RWPE2 (cell line): ENCODE measurements at regions not wholly inside any gene's neighbourhood (a gene's known extent, or its start where the extent isn't known, plus 50 kb on each side); places are given as distances from the start of the nearest gene placed in this dataset.

ENCODE experiments used
- ATAC-seq: fragments of 200-7000 bp; cut with Tn5 transposase; 3 replicates; pipeline ENCODE4 v1.9.1; 2021; ENCODE audit warnings: low read depth
- DNase-seq: peaks from one replicate; pipeline ENCODE4 v3.0.0-alpha.2; 2020; ENCODE audit warnings: low spot score
- H3K27ac ChIP-seq: fragments of 450-650 bp; 2 replicates; pipeline ENCODE4 v1.5.1; 2017; ENCODE audit warnings: mild to moderate bottlenecking; ENCODE audit not compliant: poor library complexity, severe bottlenecking
- H3K27me3 ChIP-seq: fragments of 250-450 bp; sonication (Bioruptor Pico); 2 replicates; pipeline ENCODE4 v1.5.1; 2021; ENCODE audit warnings: mild to moderate bottlenecking, moderate library complexity; ENCODE audit not compliant: insufficient read depth, poor library complexity, severe bottlenecking
- H3K36me3 ChIP-seq: fragments of 250-450 bp; sonication (Bioruptor Pico); 2 replicates; pipeline ENCODE4 v1.5.1; 2020; ENCODE audit warnings: low read depth, mild to moderate bottlenecking, moderate library complexity
- H3K4me1 ChIP-seq: fragments of 250-450 bp; sonication (Bioruptor Pico); 2 replicates; pipeline ENCODE4 v1.5.1; 2021; ENCODE audit warnings: mild to moderate bottlenecking, moderate library complexity; ENCODE audit not compliant: insufficient read depth, poor library complexity, severe bottlenecking
- H3K4me3 ChIP-seq: fragments of 250-450 bp; sonication (Bioruptor Pico); 2 replicates; pipeline ENCODE4 v1.5.1; 2021; ENCODE audit warnings: mild to moderate bottlenecking, moderate library complexity; ENCODE audit not compliant: severe bottlenecking
- H3K9me3 ChIP-seq: fragments of 250-450 bp; sonication (Bioruptor Pico); 2 replicates; pipeline ENCODE4 v1.5.1; 2021; ENCODE audit warnings: mild to moderate bottlenecking, moderate library complexity; ENCODE audit not compliant: severe bottlenecking
- TF ChIP-seq, protein P1 (sequence below): fragments of 450-650 bp; IDR thresholded peaks from one replicate; pipeline ENCODE4 v1.5.1; 2017; ENCODE audit warnings: mild to moderate bottlenecking, moderate library complexity; ENCODE audit not compliant: poor library complexity, severe bottlenecking

DNA sequence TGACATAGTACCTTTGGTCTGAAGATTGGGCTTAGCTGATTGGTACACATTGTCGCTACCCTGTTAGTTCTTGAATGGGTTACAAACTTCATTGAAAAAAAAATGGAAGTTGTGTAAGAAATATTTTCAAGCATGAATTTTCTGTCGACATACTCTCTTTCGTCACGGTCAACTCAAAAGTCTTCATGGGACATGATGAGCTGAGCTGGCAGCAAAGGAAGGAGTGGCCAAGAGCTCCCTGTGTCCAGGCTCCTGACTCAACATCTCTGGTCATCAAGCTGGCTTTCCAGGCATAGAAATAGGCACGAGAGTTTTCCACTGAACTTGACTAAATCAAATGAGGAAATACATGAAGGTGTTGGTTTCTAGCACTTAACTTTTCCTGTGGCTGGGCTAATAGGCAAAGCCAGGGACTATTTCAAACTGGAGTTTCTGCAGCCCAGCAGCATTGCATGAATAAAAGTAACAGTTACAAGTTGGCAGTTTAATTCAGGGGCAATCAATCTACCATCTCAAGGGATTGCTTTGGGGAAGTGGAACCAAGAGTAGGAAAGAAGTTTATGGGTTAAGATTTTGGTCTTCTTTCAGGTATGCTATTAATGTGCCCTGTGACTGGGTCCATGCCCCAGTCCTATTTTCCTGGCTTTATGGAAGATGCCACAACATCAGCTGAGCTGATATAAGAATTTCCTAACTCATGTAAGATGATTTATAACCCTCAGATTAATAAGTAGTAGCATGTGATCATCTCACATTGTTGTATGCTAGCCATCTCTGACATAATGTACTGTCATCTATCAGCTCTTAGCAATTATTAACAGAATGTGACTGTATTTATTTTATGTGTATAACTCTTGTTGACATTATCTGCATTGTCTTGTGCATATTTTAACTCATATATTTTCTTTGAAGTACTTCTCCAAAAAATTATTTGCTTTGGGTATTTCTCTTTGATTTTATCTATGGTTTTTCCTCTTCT is 385.8 kb downstream of the DLEU7 start:
- DNase-seq (no peak), ATAC-seq (no peak)
- H3K27me3 ChIP-seq, result no peaks in the 10 kb centered on the region
- no peak overlapping the region for H3K4me3 ChIP-seq
- no peaks in the 10 kb centered on the region for H3K4me1 ChIP-seq
- no peaks in the 10 kb centered on the region for H3K36me3 ChIP-seq
- no peaks in the 10 kb centered on the region for H3K9me3 ChIP-seq
- TF ChIP-seq, protein P1, sequence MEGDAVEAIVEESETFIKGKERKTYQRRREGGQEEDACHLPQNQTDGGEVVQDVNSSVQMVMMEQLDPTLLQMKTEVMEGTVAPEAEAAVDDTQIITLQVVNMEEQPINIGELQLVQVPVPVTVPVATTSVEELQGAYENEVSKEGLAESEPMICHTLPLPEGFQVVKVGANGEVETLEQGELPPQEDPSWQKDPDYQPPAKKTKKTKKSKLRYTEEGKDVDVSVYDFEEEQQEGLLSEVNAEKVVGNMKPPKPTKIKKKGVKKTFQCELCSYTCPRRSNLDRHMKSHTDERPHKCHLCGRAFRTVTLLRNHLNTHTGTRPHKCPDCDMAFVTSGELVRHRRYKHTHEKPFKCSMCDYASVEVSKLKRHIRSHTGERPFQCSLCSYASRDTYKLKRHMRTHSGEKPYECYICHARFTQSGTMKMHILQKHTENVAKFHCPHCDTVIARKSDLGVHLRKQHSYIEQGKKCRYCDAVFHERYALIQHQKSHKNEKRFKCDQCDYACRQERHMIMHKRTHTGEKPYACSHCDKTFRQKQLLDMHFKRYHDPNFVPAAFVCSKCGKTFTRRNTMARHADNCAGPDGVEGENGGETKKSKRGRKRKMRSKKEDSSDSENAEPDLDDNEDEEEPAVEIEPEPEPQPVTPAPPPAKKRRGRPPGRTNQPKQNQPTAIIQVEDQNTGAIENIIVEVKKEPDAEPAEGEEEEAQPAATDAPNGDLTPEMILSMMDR, result no peak
- H3K27ac ChIP-seq, result no peak overlapping the region

DNA sequence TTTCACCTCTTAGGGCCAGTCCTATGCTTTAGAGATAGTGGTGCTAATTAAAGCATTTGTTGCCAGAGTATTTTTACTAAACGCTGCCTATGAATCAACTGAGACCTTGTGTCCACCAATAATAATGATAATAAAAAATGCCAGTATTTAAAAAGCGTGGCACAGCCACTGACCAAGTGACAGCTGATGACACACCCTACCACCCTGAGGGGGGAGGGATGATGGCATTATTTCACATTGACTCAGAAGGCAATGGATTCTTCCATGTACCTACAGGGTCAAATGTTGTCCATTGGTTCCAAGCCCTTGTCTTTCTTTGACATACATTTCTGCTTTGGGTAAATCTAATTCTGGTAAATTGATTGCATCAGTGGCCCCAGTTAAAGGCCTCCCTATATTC is 384.4 kb downstream of the DLEU7 start:
- DNase-seq, result no peak
- H3K27ac ChIP-seq, result no peak overlapping the region
- ATAC-seq, result no peak
- no peaks in the 10 kb centered on the region for H3K36me3 ChIP-seq
- TF ChIP-seq, protein P1, result no peak
- H3K4me3 ChIP-seq, result no peak overlapping the region
- no peaks in the 10 kb centered on the region for H3K27me3 ChIP-seq
- no peaks in the 10 kb centered on the region for H3K4me1 ChIP-seq
- H3K9me3 ChIP-seq, result no peaks in the 10 kb centered on the region

DNA sequence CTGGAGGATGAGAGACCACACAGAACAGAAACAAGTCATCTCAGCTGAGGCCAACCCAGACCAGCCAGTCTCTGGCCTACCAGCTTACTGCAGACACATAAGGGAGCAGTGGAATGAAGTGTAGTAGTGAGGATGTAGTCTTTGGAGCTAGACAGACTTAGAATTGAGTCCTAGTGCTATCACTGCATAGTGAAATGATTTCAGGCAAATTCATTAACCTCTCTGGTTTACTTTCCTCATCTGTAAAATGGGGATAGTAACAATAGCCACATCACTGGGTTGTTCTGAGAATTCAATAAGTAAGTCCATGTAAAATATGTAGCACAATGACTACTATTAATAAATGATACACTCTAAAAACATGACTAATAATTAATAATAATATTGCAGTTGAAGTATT is 383.8 kb downstream of the DLEU7 start:
- TF ChIP-seq, protein P1, result no peak
- Histone ChIP-seq H3K9me3 (no peaks in the 10 kb centered on the region), H3K27me3 (no peaks in the 10 kb centered on the region), H3K36me3 (no peaks in the 10 kb centered on the region), H3K27ac (no peak overlapping the region), H3K4me1 (no peaks in the 10 kb centered on the region), H3K4me3 (no peak overlapping the region)
- no peak for DNase-seq
- ATAC-seq, result no peak

DNA sequence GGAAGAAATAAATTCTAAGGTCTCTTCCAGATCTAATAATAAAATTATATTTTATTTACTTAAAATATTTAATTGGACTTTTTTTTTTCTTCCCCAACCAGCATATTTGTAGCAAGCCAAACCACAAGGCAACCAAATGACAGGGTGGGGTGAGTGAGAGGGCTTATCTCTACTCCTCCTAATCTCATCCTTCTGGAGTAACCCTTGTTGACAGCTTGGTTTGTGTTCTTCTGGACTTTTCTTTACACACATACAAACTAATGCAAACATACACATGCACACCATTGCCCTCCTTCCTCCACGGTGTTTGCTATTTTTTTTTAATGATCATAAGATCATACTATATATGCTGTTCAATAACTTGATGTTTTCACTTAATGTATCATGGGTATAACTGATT is 383.1 kb downstream of the DLEU7 start:
- TF ChIP-seq, protein P1, result no peak
- no peak overlapping the region for H3K4me3 ChIP-seq
- no peaks in the 10 kb centered on the region for H3K27me3 ChIP-seq
- DNase-seq, result no peak
- ATAC-seq, result no peak
- H3K4me1 ChIP-seq, result no peaks in the 10 kb centered on the region
- H3K27ac ChIP-seq, result no peak overlapping the region
- H3K9me3 ChIP-seq, result no peaks in the 10 kb centered on the region
- no peaks in the 10 kb centered on the region for H3K36me3 ChIP-seq

DNA sequence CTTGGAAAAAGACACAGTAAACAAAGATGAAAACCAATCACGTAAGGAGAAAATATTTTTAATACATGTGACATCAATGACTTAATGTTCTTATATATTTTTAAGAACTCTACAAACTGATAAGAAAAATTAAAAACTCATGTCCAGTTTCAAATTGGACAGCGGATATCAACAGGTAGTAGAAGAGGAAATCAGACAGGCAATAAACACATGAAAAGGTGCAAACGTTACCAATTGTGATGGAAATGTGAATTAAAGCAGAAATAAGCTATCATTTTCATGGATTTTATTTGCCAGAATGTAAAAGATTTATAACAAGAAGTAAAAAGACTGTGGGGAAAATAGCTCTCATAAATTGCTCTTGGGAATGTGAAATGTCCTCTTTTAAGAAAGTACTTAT is 382.3 kb downstream of the DLEU7 start:
- no peak for ATAC-seq
- Histone ChIP-seq H3K27me3 (no peaks in the 10 kb centered on the region), H3K4me1 (no peaks in the 10 kb centered on the region), H3K9me3 (no peaks in the 10 kb centered on the region), H3K27ac (no peak overlapping the region), H3K36me3 (no peaks in the 10 kb centered on the region), H3K4me3 (no peak overlapping the region)
- DNase-seq, result no peak
- TF ChIP-seq, protein P1, result no peak
